ENCODE measurements at regions not wholly inside any gene's neighbourhood (a gene's known extent, or its start where the extent isn't known, plus 50 kb on each side); places are given as distances from the start of the nearest gene placed in this dataset.
"Not testable (repeated sequence)": the region's sequence is repeated elsewhere in the genome, so short reads cannot be mapped to it uniquely, and the experiment has no call there.

GRCh38 chr13:30065181-30065580 lies 214.8 kb upstream of the UBL3 start:
- Histone ChIP-seq H3K4me1 (no peaks in the 10 kb centered on the region), H3K27ac (no peak overlapping the region), H3K4me3 (ENCODE audit: low read depth, low read length) (no peak overlapping the region), H3K9me3 (ENCODE audit: control insufficient read depth, low read length) (no peaks in the 10 kb centered on the region), H3K27me3 (ENCODE audit: control insufficient read depth, insufficient read depth, low read length) (no peaks in the 10 kb centered on the region), H2AFZ (no peak overlapping the region), H3K9ac (no peak overlapping the region), H3K36me3 (ENCODE audit: control insufficient read depth, insufficient read depth, low read length) (no peaks in the 10 kb centered on the region), H3K79me2 (no peaks in the 10 kb centered on the region), H3K4me2 (ENCODE audit: low read length) (no peak overlapping the region)
- TF ChIP-seq, protein P1, sequence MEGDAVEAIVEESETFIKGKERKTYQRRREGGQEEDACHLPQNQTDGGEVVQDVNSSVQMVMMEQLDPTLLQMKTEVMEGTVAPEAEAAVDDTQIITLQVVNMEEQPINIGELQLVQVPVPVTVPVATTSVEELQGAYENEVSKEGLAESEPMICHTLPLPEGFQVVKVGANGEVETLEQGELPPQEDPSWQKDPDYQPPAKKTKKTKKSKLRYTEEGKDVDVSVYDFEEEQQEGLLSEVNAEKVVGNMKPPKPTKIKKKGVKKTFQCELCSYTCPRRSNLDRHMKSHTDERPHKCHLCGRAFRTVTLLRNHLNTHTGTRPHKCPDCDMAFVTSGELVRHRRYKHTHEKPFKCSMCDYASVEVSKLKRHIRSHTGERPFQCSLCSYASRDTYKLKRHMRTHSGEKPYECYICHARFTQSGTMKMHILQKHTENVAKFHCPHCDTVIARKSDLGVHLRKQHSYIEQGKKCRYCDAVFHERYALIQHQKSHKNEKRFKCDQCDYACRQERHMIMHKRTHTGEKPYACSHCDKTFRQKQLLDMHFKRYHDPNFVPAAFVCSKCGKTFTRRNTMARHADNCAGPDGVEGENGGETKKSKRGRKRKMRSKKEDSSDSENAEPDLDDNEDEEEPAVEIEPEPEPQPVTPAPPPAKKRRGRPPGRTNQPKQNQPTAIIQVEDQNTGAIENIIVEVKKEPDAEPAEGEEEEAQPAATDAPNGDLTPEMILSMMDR (IDR thresholded peaks at IDR 0.05), result no peak

GRCh38 chr13:30063892-30064291 lies 213.5 kb upstream of the UBL3 start:
- no peaks in the 10 kb centered on the region for H3K27me3 ChIP-seq (ENCODE audit: control insufficient read depth, insufficient read depth, low read length)
- H3K4me1 ChIP-seq, result no peaks in the 10 kb centered on the region
- no peaks in the 10 kb centered on the region for H3K9me3 ChIP-seq (ENCODE audit: control insufficient read depth, low read length)
- H3K79me2 ChIP-seq, result no peaks in the 10 kb centered on the region
- TF ChIP-seq, protein P1 (IDR thresholded peaks at IDR 0.05), result no peak
- H3K27ac ChIP-seq, result no peak overlapping the region
- no peak overlapping the region for H3K9ac ChIP-seq
- no peaks in the 10 kb centered on the region for H3K36me3 ChIP-seq (ENCODE audit: control insufficient read depth, insufficient read depth, low read length)
- no peak overlapping the region for H3K4me2 ChIP-seq (ENCODE audit: low read length)
- no peak overlapping the region for H2AFZ ChIP-seq
- no peak overlapping the region for H3K4me3 ChIP-seq (ENCODE audit: low read depth, low read length)

- TF ChIP-seq, protein P1 (IDR thresholded peaks at IDR 0.05), result no peak
- H3K4me3 ChIP-seq (ENCODE audit: low read depth, low read length), result no peak overlapping the region
Observed at GRCh38 chr13:30061217-30061616, 210.8 kb upstream of the UBL3 start.

DNA sequence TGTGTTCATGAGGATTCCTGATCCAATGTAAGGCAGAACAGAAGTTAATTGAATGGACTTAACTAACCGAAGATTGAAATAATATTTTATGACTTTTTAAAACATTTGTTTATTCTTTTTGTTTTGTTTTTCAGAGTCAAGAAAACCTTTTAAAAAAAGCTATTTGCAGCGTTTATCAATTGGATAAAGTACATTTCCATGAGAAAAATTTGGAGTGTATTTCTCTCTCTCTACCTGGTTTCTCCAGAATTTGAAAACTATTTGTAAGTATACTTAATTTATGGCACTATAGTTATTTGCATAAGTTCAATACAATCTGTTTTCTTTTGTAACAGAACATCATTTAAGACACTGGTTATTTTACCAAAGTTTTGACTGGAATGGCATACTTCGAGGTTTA lies 208.0 kb upstream of the UBL3 start:
- TF ChIP-seq, protein P1 (IDR thresholded peaks at IDR 0.05), result no peak
- H3K79me2 ChIP-seq, result no peaks in the 10 kb centered on the region
- H3K36me3 ChIP-seq (ENCODE audit: control insufficient read depth, insufficient read depth, low read length), result no peaks in the 10 kb centered on the region
- H3K9ac ChIP-seq, result no peak overlapping the region
- H3K9me3 ChIP-seq (ENCODE audit: control insufficient read depth, low read length), result no peaks in the 10 kb centered on the region
- no peaks in the 10 kb centered on the region for H3K4me1 ChIP-seq
- no peak overlapping the region for H3K4me3 ChIP-seq (ENCODE audit: low read depth, low read length)
- H2AFZ ChIP-seq, result no peak overlapping the region
- no peaks in the 10 kb centered on the region for H3K27me3 ChIP-seq (ENCODE audit: control insufficient read depth, insufficient read depth, low read length)
- H3K4me2 ChIP-seq (ENCODE audit: low read length), result no peak overlapping the region
- H3K27ac ChIP-seq, result no peak overlapping the region

More at GRCh38 chr13:30061217-30061616, 210.8 kb upstream of the UBL3 start:
- H2AFZ ChIP-seq, result no peak overlapping the region
- no peak overlapping the region for H3K4me2 ChIP-seq (ENCODE audit: low read length)
- H3K27ac ChIP-seq, result no peak overlapping the region
- no peak overlapping the region for H3K9ac ChIP-seq
- no peaks in the 10 kb centered on the region for H3K27me3 ChIP-seq (ENCODE audit: control insufficient read depth, insufficient read depth, low read length)
- H3K79me2 ChIP-seq, result no peaks in the 10 kb centered on the region
- H3K36me3 ChIP-seq (ENCODE audit: control insufficient read depth, insufficient read depth, low read length), result no peaks in the 10 kb centered on the region
- H3K4me1 ChIP-seq, result no peaks in the 10 kb centered on the region
- no peaks in the 10 kb centered on the region for H3K9me3 ChIP-seq (ENCODE audit: control insufficient read depth, low read length)

- H2AFZ ChIP-seq; H3K4me2 ChIP-seq (ENCODE audit: low read length); H3K9ac ChIP-seq; H3K27ac ChIP-seq; H3K4me1 ChIP-seq; H3K4me3 ChIP-seq (ENCODE audit: low read depth, low read length); H3K9me3 ChIP-seq (ENCODE audit: control insufficient read depth, low read length); H3K79me2 ChIP-seq; H3K27me3 ChIP-seq (ENCODE audit: control insufficient read depth, insufficient read depth, low read length); H3K36me3 ChIP-seq (ENCODE audit: control insufficient read depth, insufficient read depth, low read length): not testable (repeated sequence)
Observed at GRCh38 chr13:30054546-30054945, 204.1 kb upstream of the UBL3 start.

Measured in parathyroid adenoma (tissue), 2 donors.